ENCODE measurements at regions not wholly inside any gene's neighbourhood (a gene's known extent, or its start where the extent isn't known, plus 50 kb on each side); places are given as distances from the start of the nearest gene placed in this dataset.

DNA sequence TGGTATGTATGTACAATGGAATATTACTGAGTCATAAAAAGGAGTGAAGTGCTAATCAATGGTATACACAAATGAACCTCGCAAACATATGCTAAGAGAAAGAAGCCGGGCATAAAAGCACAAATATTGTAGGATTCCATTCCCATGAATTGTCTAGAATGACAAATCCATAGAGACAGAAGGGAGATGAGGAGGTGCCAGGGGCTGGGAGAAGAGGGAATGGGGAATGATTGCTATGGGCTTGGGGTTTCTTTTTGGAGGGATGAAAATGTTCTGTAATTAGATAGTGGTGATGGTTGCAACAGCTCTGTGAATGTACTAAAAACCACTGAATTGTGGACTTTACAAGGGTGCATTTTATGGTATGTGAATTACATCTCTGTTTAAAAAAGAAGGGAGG, 73.5 kb downstream of the GLI2 start:
- DNase-seq (ENCODE audit: low spot score): no peak

GRCh38 chr2:120809609-120810440, 74.2 kb downstream of the GLI2 start:
- no peak for DNase-seq (ENCODE audit: low spot score)

DNA sequence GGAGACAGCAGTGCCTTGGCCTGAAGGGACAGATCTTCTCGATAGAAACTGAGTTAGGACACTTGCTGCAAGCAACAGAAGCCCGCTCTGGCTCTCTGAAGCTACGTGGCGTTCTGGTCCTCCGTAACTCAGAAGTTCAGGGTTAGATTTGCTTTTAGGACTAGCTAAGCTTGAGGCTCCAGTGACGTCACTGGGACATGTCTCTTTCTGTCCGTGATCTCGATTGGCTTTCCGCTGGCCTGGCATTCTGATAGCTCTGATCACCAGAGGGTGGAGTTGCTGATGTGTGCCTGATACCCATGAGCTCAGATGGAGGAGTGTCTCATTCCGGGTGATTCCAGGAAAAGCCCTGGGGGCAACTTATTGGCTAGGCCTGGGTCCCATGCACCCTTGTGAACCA, 75.0 kb downstream of the GLI2 start:
- no peak for DNase-seq (ENCODE audit: low spot score)

GRCh38 chr2:120812866-120813265, 77.2 kb downstream of the GLI2 start:
- DNase-seq (ENCODE audit: low spot score): no peak

- no peak for DNase-seq (ENCODE audit: low spot score)
Measured at GRCh38 chr2:120814352-120814751, 78.7 kb downstream of the GLI2 start.

- no peak for DNase-seq (ENCODE audit: low spot score)
Measured at GRCh38 chr2:120815292-120815691, 79.6 kb downstream of the GLI2 start.

DNA sequence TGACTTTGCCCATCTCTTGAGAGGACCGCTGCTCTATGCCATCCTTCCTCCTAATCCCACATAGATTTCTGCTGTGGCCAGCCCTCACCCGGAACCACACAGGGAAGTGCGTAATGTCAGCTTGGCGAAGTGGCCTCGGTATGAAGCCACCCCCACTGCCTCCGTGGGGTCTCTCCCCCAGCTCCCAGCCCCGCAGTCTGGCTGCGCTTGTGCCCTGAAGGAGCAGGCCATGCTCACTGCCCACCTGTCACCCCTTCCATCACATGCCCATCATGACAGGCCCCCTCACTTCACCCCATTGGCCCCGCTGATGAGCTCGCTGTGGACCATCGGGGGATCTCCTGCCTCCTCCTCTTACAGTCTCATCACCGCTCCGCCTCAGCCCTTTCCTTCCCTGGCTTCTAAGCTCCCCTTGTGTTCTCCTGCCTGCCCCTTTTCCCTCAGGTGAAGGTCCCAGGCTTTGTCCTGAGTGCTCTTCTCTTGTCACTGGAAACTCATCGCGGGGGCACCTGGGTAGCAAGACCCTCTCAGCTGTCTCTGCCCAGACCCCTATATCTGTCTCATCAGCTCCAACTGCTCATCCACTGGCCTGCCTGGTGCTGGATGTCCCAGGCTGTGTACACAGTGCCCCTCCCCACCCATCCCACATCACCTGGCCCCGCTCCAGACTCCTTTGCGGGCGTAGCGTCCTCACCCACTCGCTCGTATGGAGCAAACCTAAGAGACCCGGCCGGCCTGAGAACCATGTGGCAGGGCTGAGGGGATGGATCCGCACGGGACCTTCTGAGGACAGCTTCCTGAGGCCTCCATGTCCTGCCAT, 81.7 kb downstream of the GLI2 start:
- no peak for DNase-seq (ENCODE audit: low spot score)

DNA sequence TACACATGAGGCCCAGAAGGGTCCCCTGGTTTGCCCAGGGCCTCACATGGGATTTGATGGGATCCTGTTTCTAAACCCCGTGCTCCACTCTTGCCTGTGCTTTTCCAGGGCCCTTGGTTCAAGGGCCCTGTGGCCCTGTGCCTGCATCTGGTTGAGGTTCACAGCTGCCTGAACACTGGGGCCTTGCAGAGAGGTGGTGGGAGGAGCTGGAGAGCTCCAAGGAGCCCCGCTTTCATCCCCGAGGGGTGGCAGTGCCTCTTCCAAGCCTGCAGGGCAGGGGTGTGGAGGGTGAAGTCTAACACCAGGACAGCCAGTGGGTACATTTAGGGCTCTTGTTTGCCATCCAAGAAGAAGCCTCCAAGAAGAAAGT, 82.3 kb downstream of the GLI2 start:
- DNase-seq (ENCODE audit: low spot score): no peak

- no peak for DNase-seq (ENCODE audit: low spot score)
Measured at GRCh38 chr2:120818441-120818920, 82.8 kb downstream of the GLI2 start.

DNA sequence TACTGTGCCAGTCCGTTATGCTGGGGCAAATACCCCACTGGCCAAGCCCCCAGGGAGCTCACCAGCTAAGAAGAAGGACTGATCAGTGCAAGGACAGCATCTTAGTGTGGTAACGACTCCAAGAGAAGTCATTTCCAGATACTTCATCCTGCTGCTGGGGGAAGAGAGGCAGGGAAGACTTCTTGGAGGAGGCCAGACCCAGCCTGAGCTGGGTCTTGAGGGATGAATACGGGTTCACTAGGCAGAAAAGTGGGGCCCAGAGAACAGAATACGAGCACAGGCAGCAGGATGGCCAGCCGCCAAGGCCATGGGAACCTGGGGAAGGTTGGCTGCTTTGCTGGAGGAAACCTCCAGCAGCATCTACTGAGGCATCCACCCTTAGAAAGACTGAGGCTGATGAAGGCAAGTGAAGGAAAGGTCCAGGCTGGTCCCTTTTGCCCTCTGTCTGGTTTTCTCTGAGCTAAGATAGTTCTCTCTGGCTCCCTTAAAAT, 84.1 kb downstream of the GLI2 start:
- no peak for DNase-seq (ENCODE audit: low spot score)

DNA sequence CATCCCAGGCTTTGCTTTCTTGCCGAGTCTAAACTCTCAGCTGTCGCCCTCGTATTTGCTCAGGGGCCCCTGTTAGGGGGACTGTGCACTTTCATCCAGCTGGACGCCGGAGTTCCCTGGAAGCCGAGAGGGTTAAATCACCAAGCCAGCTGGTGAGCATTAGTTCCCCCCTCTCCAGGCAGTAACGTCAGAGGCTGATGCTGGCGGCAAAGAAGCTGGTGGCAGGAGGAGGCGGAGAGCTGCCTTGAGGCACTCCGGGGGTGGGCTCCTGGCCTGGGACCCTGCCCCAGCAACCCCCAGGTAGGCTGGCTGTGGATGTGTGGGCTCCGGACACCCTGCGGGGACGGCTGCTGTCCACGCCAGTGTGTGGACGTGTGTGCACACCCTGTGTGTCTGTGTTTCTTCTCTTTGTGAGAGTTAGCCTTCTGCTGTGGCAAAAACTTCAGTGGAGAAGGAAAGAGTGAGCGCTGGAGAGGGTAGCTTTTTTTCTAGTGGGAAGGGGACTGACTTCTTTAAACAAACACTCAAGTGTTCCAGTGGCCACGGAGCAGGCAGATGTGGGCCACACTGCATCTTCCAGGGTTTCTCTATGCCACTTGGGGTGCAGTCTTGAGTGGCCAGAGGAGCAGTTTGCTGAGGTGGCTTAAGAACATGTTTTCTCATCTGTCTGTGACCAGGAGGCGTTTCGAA, 84.7 kb downstream of the GLI2 start:
- DNase-seq (ENCODE audit: low spot score): no peak

DNA sequence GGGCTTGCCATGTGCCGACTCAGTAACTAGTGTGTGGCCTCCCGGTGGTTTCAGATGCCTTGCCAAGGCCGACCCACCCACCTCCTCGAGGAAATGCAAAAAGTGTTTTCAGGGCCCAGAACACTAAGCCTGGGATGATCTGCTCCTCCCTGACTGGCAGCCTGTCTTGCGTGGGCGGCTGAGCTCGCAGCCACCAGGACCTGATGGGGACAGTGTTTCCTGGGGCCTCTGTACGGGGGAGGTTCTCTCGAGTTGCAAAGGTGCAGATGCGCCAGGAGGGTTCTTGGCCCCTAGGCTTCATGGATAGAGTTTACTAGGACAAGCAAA, 85.2 kb downstream of the GLI2 start:
- peak; percentile 41 for DNase-seq (ENCODE audit: low spot score)

- no peak for DNase-seq (ENCODE audit: low spot score)
Measured at GRCh38 chr2:120821446-120822160, 85.9 kb downstream of the GLI2 start.

DNA sequence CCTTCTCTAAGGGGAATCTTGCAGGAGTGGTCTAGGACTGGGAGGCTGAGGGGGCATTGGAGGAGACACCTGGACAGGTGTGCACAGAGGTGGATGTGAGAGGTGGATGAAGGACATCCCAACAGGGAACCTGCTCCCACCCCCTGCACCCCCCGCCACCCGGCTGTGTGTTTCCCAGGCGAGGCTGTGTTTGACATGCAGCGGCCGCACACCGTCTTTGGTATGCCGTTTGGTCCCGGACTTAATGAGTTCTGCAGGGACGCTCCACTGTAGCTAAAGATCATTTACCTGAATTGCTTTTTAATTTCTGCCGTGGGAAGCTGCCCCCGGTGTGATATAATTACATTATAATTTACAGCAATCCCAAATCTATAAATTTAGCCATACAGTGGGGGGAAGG, 87.3 kb downstream of the GLI2 start:
- no peak for DNase-seq (ENCODE audit: low spot score)

DNA sequence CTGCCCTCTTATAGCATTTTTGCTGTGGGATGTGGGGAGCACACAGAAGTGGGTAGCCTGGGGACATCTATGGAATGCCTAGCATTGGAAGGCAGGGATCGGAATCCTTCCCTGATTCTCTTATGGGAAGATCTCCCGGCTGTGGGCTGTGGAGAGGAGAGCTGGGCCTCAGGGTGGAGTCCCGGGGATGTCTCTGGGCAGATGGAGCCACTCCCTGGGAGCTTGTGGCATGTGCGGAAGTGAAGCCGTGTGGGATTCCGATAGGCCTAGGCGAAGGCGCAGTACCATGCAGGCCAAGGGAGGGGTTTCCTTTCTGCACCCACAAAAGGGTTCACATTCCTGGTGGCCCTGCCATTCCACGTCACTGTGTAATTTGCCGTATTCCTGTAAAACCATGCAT, 87.9 kb downstream of the GLI2 start:
- DNase-seq (ENCODE audit: low spot score): no peak

- DNase-seq (ENCODE audit: low spot score): no peak
Measured at GRCh38 chr2:120824246-120824645, 88.6 kb downstream of the GLI2 start.

- no peak for DNase-seq (ENCODE audit: low spot score)
Measured at GRCh38 chr2:120825370-120826259, 89.9 kb downstream of the GLI2 start.

GRCh38 chr2:120826260-120826648, 90.6 kb downstream of the GLI2 start:
- DNase-seq (ENCODE audit: low spot score): no peak

GRCh38 chr2:120826716-120827410, 91.2 kb downstream of the GLI2 start:
- no peak for DNase-seq (ENCODE audit: low spot score)

GRCh38 chr2:120828066-120828465, 92.4 kb downstream of the GLI2 start:
- DNase-seq (ENCODE audit: low spot score): no peak
